GDM1 (cell line): ENCODE measurements at regions not wholly inside any gene's neighbourhood (a gene's known extent, or its start where the extent isn't known, plus 50 kb on each side); places are given as distances from the start of the nearest gene placed in this dataset.

ENCODE experiments used
- DNase-seq: peaks from one replicate; lab custom pipeline; 2025; lab: John Stamatoyannopoulos, UW

DNA sequence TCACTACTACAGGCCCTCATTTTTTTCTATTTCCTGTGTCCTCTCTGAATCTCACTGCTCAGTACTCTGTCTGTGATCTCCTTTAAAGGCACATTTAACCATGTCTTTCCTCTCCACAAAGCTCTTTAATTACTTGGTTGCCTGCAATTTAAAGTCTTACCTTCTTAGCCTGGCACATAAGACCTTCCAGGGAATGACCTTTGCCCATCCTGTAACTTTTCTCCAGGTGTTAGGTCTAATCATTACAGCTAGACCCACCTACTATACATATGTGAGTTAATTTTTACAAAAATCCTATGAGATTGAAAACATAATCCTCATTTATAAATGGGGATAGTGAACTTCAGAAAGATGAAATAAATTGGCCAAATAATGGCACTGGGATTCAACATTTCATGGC, 244.1 kb upstream of the RHOBTB1 start:
- no peak for DNase-seq

DNA sequence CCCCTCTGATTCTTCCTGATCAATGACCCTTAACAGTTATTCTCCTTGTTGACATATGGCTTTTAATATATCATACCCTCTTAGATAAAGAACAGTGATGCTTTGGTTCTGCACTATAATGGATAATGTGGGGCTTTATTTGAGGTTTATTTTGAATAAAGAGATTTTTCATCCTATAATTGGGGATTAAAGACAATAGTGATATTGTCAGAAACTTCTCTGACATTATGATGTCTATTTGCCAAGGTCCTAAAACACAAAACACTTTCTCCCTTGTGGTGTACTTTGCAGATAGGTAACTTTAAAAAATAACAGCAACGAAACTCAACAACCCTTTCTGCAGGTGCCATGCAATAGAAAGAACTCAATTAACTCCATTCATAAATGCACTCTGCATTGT, 243.6 kb upstream of the RHOBTB1 start:
- no peak for DNase-seq

DNA sequence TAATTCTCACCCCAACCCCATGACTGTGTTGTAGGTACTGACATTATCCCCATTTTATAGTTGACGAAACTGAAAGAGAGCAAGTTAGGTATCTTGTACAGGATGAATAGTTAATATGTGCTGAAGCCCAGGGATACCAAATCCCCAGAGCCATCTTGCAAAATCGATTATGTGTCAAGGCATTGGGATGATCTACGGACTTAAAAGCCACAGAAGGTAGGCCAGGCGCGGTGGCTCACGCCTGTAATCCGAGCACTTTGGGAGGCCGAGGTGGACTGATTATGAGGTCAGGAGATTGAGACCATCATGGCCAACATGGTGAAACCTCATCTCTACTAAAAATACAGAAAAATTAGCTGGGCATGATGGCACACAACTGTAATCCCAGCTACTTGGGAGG, 242.4 kb upstream of the RHOBTB1 start:
- DNase-seq: no peak

DNA sequence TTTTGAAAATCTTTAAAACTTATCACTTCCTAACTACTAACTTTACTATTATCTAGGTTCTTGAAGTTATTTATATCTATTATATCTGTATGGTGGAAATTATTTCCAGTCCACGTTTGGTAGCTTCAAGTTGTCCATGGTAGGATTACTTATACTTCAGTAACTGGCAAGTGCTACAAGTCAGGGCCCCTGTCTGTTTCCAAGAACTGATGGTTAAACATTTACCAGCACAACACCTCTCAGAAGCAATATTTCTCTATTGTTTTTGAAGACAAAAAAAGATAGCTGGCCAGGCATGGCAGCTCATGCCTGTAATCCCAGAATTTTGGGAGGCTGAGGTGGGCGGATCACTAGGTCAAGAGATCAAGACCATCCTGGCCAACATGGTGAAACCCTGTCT, 240.4 kb upstream of the RHOBTB1 start:
- DNase-seq: no peak

DNA sequence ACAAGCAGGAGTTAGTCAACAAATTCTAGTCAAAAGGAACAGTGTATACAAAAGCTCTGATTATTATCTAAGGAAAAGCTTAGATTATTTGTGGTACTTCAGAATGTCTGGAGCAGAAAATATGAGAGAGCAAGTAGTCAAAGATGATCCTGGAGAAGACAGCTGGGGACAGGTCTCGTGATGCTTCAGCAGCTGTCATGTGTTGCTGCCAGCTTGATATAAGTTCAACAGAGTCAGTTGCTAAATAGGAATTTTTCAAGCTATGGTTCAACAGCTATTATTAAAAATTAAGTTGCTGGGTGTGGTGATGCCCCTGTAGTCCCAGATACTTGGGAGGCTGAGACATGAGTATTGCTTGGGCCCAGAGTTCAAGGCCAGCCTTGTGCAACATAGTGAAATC, 240.0 kb upstream of the RHOBTB1 start:
- DNase-seq: no peak

DNA sequence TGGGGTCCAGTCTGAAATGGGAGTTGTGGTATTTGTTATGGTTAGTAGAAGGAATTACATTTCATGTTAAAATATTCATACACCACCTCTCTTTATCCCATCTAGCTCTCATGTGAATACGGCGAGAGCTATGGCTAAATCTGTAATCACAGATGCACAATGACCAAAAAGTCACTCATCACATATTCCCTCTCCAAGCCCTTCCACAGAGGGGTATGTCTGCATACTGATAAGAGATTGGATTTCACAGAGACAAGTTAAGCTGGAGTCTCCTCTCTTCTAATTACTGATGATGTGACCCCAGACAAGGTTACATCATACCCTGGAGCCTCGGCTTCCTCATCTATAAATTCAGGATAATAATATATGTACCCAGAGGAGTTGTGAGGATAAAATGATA, 237.8 kb upstream of the RHOBTB1 start:
- no peak for DNase-seq

DNA sequence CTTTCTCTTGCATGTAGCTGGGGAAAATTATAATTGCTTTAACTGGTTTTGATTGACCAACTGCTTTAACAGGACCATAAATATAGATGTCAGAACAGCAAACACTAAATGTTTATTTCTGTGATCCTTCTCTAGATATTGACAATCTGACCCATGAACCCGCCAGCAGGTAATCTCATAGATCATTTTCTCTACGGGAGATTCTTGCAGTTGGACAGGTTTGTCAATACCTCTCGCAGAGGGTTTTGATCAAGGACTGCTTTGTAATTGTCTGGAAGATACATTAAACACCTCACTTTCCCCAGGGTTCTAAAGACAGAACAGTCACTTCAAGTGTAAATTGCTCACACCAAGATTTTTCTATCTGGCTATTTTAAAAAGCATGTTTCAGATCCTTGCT, 235.8 kb upstream of the RHOBTB1 start:
- DNase-seq: no peak

DNA sequence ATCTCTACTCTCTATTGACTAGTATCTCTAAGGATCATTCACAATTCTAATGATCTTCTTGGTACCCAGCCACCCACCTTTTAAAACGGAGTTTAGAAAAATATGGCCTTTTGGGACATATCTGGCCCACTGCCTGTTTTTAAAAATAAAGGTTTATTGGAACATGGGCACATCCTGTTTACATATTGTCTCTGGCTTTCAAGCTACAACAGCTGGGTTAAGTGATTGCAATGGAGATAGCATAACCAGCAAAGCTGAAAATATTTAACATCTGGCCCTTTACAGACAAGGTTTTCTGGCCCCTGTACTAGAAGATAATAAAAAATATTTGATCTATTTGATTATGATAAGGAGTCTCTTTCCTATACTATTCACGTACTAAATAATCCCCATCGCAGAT, 232.4 kb upstream of the RHOBTB1 start:
- no peak for DNase-seq

DNA sequence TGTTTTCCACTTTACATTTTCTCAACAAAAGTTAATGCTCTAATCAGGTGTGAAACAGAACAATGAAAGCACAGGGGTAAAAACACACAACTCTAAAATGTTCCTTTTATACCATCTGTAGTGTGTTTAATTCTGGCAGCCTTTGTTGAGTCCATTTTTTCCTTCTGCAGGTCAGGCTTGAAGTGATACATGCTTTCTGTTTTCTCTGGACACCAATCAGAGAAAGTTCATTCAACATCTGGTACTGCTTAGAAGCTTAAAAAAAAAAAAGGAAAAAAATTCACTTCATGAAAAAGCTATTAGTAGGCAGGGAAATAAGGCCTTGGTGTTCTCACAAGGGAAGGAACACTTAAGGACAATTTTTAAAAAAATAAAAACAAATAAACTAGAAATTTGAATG, 231.3 kb upstream of the RHOBTB1 start:
- DNase-seq: no peak

DNA sequence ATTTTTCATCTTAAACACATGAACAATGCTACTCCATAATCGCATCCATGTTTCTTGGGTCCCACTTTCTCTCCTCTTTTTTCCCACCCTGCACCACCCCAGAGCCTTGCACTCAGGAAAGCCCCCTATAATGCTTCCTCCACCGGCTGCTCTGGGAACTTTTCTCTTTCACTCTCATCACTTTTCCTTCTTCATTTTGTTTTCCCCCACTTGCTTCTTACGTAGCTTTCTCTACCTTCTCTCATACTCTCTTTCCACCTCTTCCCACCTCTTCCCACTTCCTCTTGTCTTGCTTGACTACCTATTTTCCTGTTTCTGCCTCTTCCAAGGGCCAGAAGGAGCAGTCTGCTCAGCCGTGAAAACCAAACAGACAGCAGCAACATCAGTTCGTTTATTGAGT, 229.5 kb upstream of the RHOBTB1 start:
- DNase-seq: no peak

DNA sequence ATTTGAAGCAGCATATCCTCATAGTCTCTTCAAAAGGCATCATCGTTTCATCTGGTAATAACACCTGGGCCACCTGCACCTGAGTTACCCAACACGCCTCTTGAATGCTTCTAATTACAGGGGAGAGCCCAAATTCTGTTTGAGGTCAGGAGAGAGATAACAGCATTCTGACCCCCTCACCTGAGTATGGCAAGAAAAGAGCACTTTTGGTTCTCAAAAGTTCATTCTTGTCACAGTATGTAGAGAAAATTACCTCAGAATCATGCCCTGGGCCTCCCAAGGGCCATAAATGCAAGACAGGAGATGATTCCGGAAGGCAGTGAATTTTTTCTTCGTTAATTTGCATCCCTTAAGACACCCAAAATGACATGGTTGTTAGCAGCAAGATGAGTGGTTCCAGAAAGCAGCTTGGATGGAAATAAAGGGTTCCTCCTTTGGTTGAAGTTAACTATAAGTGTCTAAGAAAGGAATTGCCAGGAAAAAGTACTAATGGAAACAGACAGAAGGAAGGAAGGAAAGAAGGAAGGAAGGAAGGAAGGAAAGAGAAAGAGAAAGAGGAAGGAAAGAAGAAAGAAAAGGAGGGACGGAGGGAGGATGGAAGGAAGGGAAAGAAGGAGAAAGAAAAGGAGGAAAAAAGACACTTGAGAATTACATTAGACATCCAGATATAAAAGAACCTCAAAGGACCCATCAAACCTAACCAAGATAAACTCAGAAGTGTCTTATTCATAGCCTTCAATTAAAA, 228.4 kb upstream of the RHOBTB1 start:
- no peak for DNase-seq

DNA sequence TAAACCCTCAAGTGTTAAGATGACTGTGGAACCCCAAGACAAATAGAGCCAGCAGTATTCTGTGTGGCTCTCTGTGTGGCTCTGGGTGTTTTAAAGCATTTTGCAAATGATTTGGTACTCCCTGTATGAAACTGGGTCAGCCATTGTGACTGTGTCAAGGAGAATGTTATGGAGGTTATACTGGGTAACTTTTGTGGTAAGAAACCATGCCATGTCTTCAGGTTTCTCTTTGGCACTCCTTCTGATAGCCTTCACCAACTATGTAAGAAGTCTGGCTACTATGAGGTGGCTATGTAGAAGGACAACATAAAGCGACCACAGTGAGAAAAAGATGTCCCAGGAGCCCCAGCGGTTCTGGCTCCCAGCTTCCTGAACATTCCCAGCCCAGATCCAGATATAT, 226.6 kb upstream of the RHOBTB1 start:
- DNase-seq: no peak

DNA sequence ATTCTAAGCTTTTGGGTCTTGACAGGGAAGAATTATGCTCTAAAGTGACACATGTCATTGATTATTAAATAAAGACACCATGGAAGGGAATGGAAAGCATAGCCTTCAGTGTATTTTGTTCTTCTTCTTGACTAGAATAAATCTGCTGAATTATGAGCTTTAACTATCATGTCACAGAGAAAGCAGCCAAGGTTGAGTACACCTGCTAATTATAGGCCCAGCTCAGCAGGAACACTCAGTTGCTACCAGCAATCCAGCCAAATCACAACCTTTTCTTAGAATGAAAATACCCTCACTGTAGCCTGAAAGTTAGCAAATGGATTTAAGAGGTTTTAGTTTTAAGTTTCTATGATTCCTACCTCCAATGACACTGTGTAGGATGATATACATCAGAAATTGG, 225.3 kb upstream of the RHOBTB1 start:
- no peak for DNase-seq

DNA sequence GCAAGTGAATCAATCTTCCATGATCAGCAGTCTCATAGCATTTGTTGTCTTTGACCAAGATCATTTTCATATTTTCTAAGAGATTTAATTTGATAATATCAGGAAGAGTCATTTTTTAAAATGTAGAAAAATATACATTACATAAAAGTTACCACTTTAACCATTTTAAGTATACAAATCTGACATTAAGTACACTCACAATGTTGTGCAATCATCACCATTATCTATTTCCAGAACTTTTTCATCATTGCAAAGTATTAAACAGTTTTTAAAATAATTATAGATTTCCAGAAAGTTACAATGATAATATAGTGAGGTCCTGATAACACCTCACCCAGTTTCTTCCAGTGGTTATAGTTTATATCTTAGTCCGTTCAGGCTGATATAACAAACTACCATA, 222.5 kb upstream of the RHOBTB1 start:
- no peak for DNase-seq

DNA sequence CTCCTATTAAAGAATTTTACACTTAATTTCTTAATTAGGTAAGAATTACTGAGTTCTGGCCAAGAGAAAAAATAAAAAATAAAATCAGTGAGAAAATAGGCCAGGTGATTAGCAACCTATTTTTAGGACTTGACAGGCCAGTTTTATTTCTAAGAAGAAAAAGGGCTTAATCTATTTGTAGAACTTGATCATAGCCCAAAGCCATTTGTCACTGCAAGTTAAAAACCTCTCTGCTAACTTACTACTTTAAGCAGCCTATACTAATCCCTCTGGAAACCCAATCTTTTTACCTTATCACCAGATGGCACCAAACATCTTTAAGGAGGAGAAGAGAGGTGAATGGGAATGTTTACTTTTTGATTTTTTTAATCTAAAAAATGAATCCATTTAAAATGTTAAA, 222.1 kb upstream of the RHOBTB1 start:
- DNase-seq: no peak

DNA sequence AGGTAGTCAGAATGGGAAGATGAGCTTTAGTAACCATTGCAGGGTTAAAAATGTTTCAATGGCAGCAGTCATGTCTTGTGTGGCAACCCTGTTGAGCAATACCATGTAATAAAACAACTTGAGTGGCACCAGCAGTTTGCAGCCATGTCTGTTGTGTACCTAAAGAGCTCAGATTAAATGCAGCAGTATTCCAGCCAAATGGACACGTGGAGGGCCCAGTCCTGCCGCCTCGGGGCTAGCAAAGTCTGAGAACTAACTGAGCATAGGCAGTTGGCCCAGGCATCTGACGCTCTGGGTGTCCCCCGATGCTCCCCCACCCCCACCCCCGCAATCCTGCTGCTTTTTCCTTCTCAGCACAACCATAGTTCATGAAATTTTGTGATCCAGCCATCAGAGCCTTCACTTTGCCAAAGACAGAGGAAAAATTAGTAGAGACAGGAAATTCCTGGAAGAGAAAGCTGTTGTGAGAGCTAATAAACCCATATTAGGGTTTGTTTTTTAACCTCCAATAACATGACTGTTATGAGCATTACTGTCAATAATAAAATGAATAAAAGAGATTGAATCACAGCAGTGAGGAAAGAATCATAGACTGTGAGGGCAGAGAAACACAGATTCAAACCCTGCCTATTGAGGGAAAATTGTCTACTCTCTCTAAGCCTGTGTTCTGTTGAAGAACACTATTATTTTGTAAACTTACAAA, 220.6 kb upstream of the RHOBTB1 start:
- DNase-seq: no peak

DNA sequence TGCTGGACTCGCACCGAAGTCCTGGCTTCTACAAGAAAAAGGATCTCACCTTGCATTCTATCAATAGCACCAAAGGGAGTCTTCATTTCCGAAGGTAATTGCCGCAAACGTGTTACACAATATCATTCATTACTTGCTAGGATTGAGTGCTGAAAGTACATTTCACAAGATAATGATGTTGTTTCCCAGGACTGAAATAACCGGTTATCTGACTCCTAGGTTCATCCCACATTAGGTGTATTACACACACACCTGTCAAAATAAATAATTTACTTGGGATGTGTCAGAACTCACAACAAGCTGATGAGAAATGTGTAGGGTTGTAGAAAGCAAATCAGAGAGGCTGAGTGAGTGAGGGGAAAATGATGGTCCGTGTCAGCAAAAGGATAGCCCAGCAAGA, 219.4 kb upstream of the RHOBTB1 start:
- no peak for DNase-seq

DNA sequence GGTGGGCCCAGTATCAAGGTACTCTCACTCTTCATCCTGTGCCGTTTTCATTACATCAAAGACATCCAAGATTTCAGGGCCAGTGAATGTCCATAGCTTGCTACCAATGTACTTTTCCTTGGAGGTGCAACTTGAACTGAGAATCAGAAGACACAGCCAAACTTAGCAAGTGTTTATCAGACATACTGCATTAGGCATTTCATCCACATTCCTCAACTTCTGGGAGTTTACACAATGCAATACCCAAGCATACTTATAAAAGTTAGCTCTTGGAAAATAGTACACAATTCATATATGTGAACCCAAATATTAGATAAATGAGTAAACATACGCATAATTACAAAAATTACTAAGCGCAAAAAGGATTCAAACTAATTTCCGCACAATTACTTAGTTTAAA, 216.3 kb upstream of the RHOBTB1 start:
- DNase-seq: no peak

DNA sequence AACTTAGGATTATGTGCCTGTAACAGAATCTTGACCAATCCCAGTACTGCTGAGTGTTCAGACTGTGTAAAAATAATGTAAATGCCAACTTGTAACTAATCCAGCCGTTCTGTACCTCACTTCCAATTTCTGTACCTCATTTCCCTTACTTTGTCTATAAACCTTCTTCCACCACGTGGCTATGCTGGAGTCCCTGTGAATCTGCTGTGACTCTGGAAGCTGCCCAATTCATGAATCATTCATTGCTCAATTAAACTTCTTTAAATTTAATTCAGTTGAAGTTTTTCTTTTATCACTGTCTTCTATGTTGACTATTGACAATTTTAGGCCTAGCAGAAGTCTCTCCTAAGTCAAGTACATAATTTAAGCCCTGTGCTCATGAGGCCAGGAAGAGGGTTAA, 215.3 kb upstream of the RHOBTB1 start:
- no peak for DNase-seq

DNA sequence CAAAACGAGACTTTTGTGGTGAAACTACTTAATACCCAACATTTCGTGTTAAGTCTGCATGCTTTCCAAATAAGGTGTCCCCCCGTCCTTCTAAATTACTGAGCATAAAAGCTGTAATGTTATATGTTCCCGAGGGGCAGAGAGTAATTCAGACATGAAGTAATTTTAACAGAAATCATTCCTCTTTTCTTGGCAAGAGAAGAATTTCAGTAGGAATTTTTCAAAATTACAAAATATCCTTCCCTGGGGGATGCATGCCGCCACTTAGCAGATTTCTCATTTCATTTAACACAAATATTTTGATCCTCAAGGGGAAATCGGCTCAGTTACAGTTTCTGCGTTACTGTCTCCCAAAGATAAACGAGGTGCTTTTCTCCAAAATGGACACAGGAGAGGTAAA, 213.2 kb upstream of the RHOBTB1 start:
- DNase-seq: no peak

DNA sequence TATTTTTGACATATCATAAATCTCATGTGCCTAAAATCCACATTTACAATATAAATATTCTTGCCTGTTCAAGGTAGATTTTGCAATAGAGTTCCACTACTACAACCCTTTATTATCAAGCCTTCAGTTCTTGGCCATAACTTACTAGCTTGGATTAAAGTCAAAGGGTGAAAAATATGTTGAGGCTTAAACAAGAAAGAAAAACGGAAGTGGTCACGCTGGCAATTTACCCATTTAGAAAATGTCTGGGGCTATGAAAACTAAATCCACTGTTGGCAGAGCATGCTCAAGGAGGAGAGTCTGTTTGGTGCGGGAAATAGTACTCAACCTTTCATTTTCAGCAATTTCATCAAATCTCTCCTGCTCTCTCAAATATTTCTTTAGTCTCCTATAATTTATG, 209.8 kb upstream of the RHOBTB1 start:
- DNase-seq: no peak

DNA sequence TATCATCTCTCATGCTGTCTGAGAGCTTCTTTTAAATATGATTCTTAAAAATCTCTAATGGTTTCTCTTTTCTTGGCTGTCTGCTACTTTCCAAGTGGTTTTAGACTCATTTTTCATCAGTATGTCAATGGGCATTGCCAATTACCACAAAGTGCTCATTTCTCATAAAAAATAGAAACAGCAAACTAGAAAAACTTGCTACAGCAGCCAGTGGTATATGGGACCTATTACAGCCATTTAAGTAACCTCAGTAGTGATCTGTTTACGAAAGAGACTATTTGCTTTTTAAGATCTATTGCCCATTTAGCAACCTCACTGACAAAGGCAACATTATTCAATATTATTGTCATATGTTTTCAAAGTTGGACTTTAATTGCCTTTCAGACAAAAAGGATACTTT, 207.1 kb upstream of the RHOBTB1 start:
- DNase-seq: no peak

DNA sequence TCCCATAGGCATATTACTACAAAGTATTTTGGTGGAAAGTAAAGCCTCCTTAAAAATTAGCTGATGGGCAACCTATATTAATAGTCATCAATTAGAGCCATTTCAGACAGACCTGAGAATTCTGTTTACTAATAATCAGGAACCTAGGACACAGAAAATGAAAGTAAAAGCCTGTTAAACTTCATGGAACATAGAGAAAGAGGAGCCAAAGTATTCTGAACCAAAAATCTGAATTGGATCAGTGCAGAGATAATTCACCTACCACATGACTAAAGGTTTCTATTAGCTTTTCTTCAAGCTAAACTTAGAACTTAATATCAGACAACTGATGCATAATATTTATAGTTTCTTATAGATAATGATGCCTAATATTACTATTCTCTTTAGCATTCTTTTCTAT, 204.5 kb upstream of the RHOBTB1 start:
- DNase-seq: no peak

DNA sequence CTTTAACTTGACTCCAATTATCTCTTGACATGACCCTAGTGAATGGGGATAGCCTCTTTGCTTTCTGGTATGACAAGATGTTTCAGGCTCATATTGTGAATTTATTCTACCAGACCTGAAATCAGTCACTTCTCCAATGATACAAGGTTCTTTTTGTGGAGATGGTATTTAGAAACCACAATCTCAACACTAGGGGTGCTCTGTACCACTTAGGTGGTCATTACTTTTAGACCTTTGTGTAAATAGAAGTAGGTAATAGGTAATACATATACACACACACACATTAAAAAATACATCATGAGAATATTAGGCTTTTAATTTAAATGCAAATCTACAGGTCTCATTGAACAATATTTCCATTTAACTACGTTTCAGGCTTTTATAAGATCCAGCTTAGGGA, 199.0 kb upstream of the RHOBTB1 start:
- DNase-seq: no peak
